ES-I3 (cell line): ENCODE measurements at regions not wholly inside any gene's neighbourhood (a gene's known extent, or its start where the extent isn't known, plus 50 kb on each side); places are given as distances from the start of the nearest gene placed in this dataset.
"Not testable (repeated sequence)": the region's sequence is repeated elsewhere in the genome, so short reads cannot be mapped to it uniquely, and the experiment has no call there.

Experiments
- H3K36me3 ChIP-seq: 2 replicates; pipeline ENCODE4 v1.6.1; 2013; ENCODE audit warnings: mild to moderate bottlenecking, low read length, control low read depth, moderate library complexity; ENCODE audit not compliant: insufficient read depth
- H3K4me1 ChIP-seq: 2 replicates; pipeline ENCODE4 v1.6.1; 2013; ENCODE audit warnings: mild to moderate bottlenecking, control low read depth, low read length; ENCODE audit not compliant: insufficient read depth
- H3K9ac ChIP-seq: 2 replicates; pipeline ENCODE4 v1.6.1; 2013; ENCODE audit warnings: low read depth, mild to moderate bottlenecking, low read length, moderate library complexity
- H3K9me3 ChIP-seq: 2 replicates; pipeline ENCODE4 v1.6.1; 2013; ENCODE audit warnings: mild to moderate bottlenecking, low read length, moderate library complexity; ENCODE audit not compliant: control insufficient read depth, insufficient read depth

DNA sequence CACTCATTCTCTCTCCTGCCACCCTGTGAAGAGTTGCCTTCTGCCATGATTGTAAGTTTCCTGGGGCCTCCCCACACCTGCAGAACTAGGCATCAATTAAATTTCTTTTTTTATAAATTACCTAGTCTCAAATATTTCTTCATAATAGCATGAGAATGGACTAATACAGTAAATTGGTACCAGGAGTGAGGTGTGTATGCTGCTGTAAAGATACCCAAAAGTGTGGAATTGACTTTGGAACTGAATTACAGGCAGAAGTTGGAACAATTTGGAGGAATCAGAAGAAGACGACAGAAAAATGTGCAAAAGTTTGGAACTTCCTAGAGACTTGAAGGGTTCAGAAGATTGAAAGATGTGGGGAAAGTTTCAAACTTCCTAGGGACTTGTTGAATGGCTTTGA is 308.1 kb upstream of the TMPRSS15 start:
- H3K4me1 ChIP-seq, result no peaks in the 10 kb centered on the region
- peaks cover 4% of the 10 kb centered on the region; the same call in 1 of the 2 replicates for H3K9me3 ChIP-seq

GRCh38 chr21:18715606-18716005 is 312.0 kb upstream of the TMPRSS15 start:
- Histone ChIP-seq H3K36me3 (no peaks in the 10 kb centered on the region), H3K9me3 (peaks cover 4% of the 10 kb centered on the region; the same call in 1 of the 2 replicates), H3K4me1 (no peaks in the 10 kb centered on the region), H3K9ac (no peak overlapping the region)

More for the DNA sequence above, 308.1 kb upstream of the TMPRSS15 start:
- no peaks in the 10 kb centered on the region for H3K36me3 ChIP-seq
- no peak overlapping the region for H3K9ac ChIP-seq

DNA sequence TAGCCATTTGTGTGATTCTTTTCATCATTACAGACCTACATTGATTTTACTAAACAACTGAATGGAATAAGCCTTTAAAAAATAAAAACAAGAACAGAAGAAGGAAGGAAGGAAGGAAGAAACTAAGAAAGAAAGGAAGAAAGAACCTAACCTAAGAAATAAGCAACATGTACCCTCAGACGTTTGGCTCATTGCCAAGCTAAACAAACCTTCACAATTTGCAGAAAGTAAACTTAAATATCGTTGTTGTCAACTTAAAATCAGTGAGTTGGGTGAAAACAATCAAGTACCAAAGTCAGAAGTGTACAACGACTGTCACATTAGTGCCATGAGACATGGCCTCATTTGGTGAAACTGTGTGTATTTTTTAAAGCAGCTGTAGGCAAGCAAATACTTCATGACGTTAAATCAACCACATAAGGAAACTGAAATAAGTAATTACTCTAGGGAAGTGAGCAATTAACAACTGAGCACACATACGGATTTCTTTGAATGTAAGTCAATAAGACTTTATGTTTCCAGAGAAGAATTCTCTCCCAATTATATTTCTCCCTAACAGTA is 313.1 kb upstream of the TMPRSS15 start:
- no peak overlapping the region for H3K9ac ChIP-seq
- no peaks in the 10 kb centered on the region for H3K4me1 ChIP-seq
- H3K9me3 ChIP-seq, result no peaks in the 10 kb centered on the region
- H3K36me3 ChIP-seq, result no peaks in the 10 kb centered on the region

GRCh38 chr21:18722193-18722592 is 318.6 kb upstream of the TMPRSS15 start:
- H3K36me3 ChIP-seq, result no peaks in the 10 kb centered on the region

DNA sequence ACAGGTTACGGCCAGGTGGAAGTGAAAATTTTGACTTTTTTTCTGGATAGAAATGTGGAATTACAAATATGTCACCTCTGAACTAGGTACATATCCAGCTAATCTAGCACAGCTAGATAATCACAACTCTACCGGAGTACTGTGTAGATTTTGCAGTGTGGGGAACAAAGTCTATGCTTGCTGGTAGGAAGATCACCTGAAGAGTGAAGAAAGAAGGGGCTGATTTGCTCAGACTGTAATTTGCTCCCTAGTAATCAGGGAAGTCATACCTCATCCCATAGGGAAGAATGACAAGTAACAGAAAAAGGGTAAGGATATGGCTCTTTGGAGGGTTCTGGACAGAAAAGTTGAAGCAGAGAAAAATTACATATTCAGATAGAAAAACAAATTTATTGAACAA is 319.6 kb upstream of the TMPRSS15 start:
- Histone ChIP-seq H3K9me3 (no peaks in the 10 kb centered on the region), H3K9ac (no peak overlapping the region), H3K4me1 (no peaks in the 10 kb centered on the region), H3K36me3 (no peaks in the 10 kb centered on the region)

More at GRCh38 chr21:18722193-18722592, 318.6 kb upstream of the TMPRSS15 start:
- Histone ChIP-seq H3K4me1 (no peaks in the 10 kb centered on the region), H3K9me3 (no peaks in the 10 kb centered on the region), H3K9ac (no peak overlapping the region)

DNA sequence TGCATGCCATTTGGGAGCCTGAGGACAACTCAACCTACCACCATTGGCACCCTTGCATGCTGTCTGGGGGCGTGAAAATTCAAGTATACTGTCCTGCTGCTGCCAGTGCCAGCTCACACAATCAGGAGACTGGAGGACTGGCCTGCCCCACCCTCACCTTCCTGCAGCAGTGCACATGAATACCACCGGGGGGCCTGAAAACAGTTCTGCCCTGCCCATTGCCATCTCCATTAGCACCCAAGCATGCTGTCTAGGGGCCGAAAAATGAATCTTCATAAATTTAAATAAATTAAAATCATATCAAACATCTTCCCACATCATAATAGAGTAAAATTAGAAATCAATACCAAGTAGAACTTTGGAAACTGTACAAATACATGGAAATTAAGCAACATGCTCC is 322.1 kb upstream of the TMPRSS15 start:
- Histone ChIP-seq H3K4me1 (no peaks in the 10 kb centered on the region), H3K36me3 (no peaks in the 10 kb centered on the region), H3K9ac (no peak overlapping the region), H3K9me3 (no peaks in the 10 kb centered on the region)

- H3K4me1 ChIP-seq, result peaks cover 7% of the 10 kb centered on the region; the same call in 1 of the 2 replicates
- no peaks in the 10 kb centered on the region for H3K36me3 ChIP-seq
- H3K9ac ChIP-seq, result no peak overlapping the region
- H3K9me3 ChIP-seq, result no peaks in the 10 kb centered on the region
Measured at GRCh38 chr21:18741954-18742353, 338.4 kb upstream of the TMPRSS15 start.

GRCh38 chr21:18743531-18743930 is 339.9 kb upstream of the TMPRSS15 start:
- Histone ChIP-seq H3K9me3 (no peaks in the 10 kb centered on the region), H3K9ac (no peak overlapping the region), H3K36me3 (no peaks in the 10 kb centered on the region), H3K4me1 (peaks cover 7% of the 10 kb centered on the region; the same call in 1 of the 2 replicates)

GRCh38 chr21:18744840-18745239 is 341.3 kb upstream of the TMPRSS15 start:
- H3K4me1 ChIP-seq, result peaks cover 7% of the 10 kb centered on the region; the same call in 1 of the 2 replicates
- H3K9me3 ChIP-seq, result no peaks in the 10 kb centered on the region

DNA sequence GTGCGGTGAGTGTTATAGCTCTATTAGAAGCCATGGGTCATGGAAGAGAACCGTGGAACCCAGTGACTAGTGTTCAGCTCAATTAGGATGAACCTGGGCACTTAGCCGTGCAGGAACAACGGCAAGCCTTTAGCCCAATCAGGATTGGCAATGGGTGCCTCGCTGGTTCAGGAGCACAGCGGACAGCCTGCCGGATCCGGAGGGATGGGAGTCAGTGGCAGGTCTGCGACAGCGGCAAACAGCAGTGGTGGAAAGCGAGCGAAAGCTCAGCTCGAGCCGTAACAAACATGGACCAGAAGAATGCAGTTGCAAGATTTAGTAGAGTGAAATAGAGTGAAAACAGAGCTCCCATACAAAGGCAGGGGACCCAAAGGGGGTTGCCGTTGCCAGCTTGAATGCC is 349.3 kb upstream of the TMPRSS15 start:
- H3K4me1 ChIP-seq, H3K9me3 ChIP-seq, H3K36me3 ChIP-seq, H3K9ac ChIP-seq: not testable (repeated sequence)

More at GRCh38 chr21:18744840-18745239, 341.3 kb upstream of the TMPRSS15 start:
- no peak overlapping the region; the same call in 1 of the 2 replicates for H3K9ac ChIP-seq
- H3K36me3 ChIP-seq, result no peaks in the 10 kb centered on the region

GRCh38 chr21:18756272-18756671 is 352.7 kb upstream of the TMPRSS15 start:
- not testable (repeated sequence) for H3K9ac ChIP-seq, H3K9me3 ChIP-seq, H3K4me1 ChIP-seq, H3K36me3 ChIP-seq

DNA sequence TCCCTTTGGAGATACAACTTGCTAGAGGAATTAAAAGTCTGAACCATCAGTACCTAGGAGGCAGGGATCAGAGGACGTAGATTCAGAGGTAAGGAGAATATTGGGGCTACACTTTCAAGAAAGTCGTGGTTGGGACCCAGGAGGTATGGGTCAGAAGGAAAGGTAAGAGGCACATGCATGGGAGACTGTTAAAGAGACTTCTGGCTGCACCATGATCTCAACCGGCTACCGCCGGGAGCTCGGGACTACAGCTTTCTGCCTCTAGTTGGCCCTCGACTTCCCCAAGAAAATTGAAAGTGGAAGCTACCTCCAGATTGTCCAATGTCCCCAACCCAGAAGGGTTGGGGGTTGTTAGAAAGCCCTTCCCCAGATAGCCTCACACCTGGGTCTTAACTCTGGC is 355.7 kb upstream of the TMPRSS15 start:
- Histone ChIP-seq H3K4me1 (no peaks in the 10 kb centered on the region), H3K9ac (no peak overlapping the region), H3K9me3 (no peaks in the 10 kb centered on the region), H3K36me3 (no peaks in the 10 kb centered on the region)

DNA sequence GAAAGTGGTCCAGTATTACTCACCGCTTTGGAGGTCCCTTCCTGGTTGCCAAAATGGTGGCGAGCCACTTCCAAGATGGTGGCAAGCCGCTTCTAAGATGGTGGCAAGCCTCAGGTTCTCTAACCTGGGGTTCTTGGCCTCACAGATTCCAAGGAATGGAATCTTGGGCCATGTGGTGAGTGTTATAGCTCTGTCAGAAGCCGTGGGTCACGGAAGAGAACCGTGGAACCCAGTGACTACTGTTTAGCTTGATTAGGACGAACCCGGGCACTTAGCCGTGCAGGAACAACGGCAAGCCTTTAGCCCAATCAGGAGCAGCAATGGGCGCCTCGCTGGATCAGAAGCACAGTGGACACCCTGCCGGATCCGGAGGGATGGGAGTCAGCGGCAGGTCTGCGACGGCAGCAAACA is 356.2 kb upstream of the TMPRSS15 start:
- H3K36me3 ChIP-seq, result no peaks in the 10 kb centered on the region
- no peaks in the 10 kb centered on the region for H3K9me3 ChIP-seq
- H3K9ac ChIP-seq, result no peak overlapping the region
- no peaks in the 10 kb centered on the region for H3K4me1 ChIP-seq

DNA sequence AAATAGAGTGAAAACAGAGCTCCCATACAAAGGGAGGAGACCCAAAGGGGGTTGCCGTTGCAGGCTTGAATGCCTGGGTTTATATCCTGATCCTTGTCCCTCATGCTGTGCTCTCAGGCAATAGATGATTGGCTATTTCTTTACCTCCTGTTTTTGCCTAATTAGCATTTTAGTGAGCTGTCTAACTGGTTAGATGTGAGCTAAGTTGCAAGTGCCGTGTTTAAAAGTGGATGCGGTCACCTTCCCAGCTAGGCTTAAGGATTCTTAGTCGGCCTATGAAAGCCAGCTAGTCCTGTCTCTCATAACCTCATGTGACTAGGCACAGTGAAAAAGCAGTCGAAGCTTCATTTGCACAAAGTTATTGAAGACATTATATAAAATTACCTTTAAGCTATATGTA is 356.7 kb upstream of the TMPRSS15 start:
- no peaks in the 10 kb centered on the region for H3K9me3 ChIP-seq
- no peaks in the 10 kb centered on the region for H3K36me3 ChIP-seq
- H3K4me1 ChIP-seq, result no peaks in the 10 kb centered on the region
- no peak overlapping the region for H3K9ac ChIP-seq

DNA sequence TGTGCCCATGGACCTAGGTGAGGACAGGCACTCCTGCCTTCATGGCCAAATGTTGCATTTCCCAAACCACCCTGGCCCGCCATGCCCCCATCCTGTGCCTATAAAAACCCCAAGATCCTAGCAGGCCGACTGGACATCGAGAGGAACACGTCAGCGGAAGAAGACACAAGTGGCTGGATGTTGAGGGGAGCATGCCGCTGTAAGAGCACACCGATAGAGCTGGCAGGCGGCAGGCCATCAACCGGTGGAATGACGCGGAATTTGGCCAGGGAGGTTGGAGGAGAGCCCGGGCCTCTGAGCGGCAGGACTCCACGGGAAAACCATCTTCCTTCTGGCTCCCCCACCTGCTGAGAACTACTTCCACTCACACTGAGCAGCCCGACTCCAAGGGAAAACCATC is 361.1 kb upstream of the TMPRSS15 start:
- Histone ChIP-seq H3K9ac (no peak overlapping the region), H3K4me1 (no peaks in the 10 kb centered on the region), H3K36me3 (no peaks in the 10 kb centered on the region), H3K9me3 (no peaks in the 10 kb centered on the region)

GRCh38 chr21:18769599-18769998 is 366.0 kb upstream of the TMPRSS15 start:
- Histone ChIP-seq H3K36me3 (no peaks in the 10 kb centered on the region), H3K9ac (no peak overlapping the region), H3K9me3 (no peaks in the 10 kb centered on the region), H3K4me1 (no peaks in the 10 kb centered on the region)
